ENCODE measurements at regions not wholly inside any gene's neighbourhood (a gene's known extent, or its start where the extent isn't known, plus 50 kb on each side); places are given as distances from the start of the nearest gene placed in this dataset.
"Not testable (repeated sequence)": the region's sequence is repeated elsewhere in the genome, so short reads cannot be mapped to it uniquely, and the experiment has no call there.

- DNase-seq = no peak
These were observed 56.0 kb upstream of the MID1 start for GRCh38 chrX:10676235-10676957.

- DNase-seq = peak; percentile 7
These were observed 57.1 kb upstream of the MID1 start for GRCh38 chrX:10677490-10677889.

GRCh38 chrX:10679387-10679786 lies 59.0 kb upstream of the MID1 start:
- DNase-seq = no peak

GRCh38 chrX:10681167-10681566 lies 60.8 kb upstream of the MID1 start:
- DNase-seq = no peak

GRCh38 chrX:10683631-10684030 lies 63.2 kb upstream of the MID1 start:
- not testable (repeated sequence) for DNase-seq

- no peak for DNase-seq
These were observed 65.7 kb upstream of the MID1 start for GRCh38 chrX:10685923-10686595.

- DNase-seq = not testable (repeated sequence)
These were observed 71.4 kb upstream of the MID1 start for GRCh38 chrX:10691751-10692150.

- no peak for DNase-seq
These were observed 77.4 kb upstream of the MID1 start for GRCh38 chrX:10697616-10698317.

GRCh38 chrX:10698318-10698640 lies 77.9 kb upstream of the MID1 start:
- no peak for DNase-seq

GRCh38 chrX:10702031-10702430 lies 81.6 kb upstream of the MID1 start:
- no peak for DNase-seq

- not testable (repeated sequence) for DNase-seq
These were observed 86.0 kb upstream of the MID1 start for GRCh38 chrX:10706342-10706741.

GRCh38 chrX:10707773-10708172 lies 87.4 kb upstream of the MID1 start:
- no peak for DNase-seq

- DNase-seq = no peak
These were observed 88.9 kb upstream of the MID1 start for GRCh38 chrX:10709276-10709675.

GRCh38 chrX:10714531-10714930 lies 94.1 kb upstream of the MID1 start:
- DNase-seq = no peak

- DNase-seq = no peak
These were observed 102.5 kb upstream of the MID1 start for GRCh38 chrX:10722851-10723250.

- no peak for DNase-seq
These were observed 104.7 kb upstream of the MID1 start for GRCh38 chrX:10725071-10725470.

GRCh38 chrX:10726647-10727046 lies 106.3 kb upstream of the MID1 start:
- no peak for DNase-seq

GRCh38 chrX:10728806-10729389 lies 108.5 kb upstream of the MID1 start:
- no peak for DNase-seq

- DNase-seq = no peak
These were observed 119.0 kb upstream of the MID1 start for GRCh38 chrX:10739426-10739825.

GRCh38 chrX:10741003-10741402 lies 120.6 kb upstream of the MID1 start:
- no peak for DNase-seq

GRCh38 chrX:10741550-10741949 lies 121.2 kb upstream of the MID1 start:
- no peak for DNase-seq

- DNase-seq = no peak
These were observed 123.1 kb upstream of the MID1 start for GRCh38 chrX:10743476-10743875.

- no peak for DNase-seq
These were observed 123.6 kb upstream of the MID1 start for GRCh38 chrX:10744007-10744406.

GRCh38 chrX:10747975-10748374 lies 127.6 kb upstream of the MID1 start:
- no peak for DNase-seq

All from DMS153 (cell line).